22Rv1 (cell line): ENCODE measurements at regions not wholly inside any gene's neighbourhood (a gene's known extent, or its start where the extent isn't known, plus 50 kb on each side); places are given as distances from the start of the nearest gene placed in this dataset.

ENCODE experiments used
- CTCF ChIP-seq: fragments of 450-650 bp; IDR thresholded peaks from 2 replicates; pipeline ENCODE4 v1.5.1; 2017; ENCODE audit warnings: mild to moderate bottlenecking
- ZFX ChIP-seq: fragments of 450-650 bp; IDR thresholded peaks from 2 replicates; pipeline ENCODE4 v1.6.1; 2017; ENCODE audit warnings: antibody characterized with exemption, borderline replicate concordance

- no peak for TF ChIP-seq CTCF
- no peak for TF ChIP-seq ZFX
These were observed 71.1 kb downstream of the METRNL start for GRCh38 chr17:83150369-83151055.
